ENCODE measurements at regions not wholly inside any gene's neighbourhood (a gene's known extent, or its start where the extent isn't known, plus 50 kb on each side); places are given as distances from the start of the nearest gene placed in this dataset.

GRCh38 chr6:87881342-87881895, 166.2 kb upstream of the SPACA1 start:
- H3K9me3 ChIP-seq (ENCODE audit: control insufficient read depth in 1 of 2, low read length in 2 of 2): no peaks in the 10 kb centered on the region

GRCh38 chr6:87879132-87879861, 168.3 kb upstream of the SPACA1 start:
- H3K9me3 ChIP-seq (ENCODE audit: control insufficient read depth in 1 of 2, low read length in 2 of 2): no peaks in the 10 kb centered on the region
- no peaks in the 10 kb centered on the region for H3K27me3 ChIP-seq (ENCODE audit: low read depth, low read length)
- H3K4me3 ChIP-seq (ENCODE audit: low read depth in 1 of 2, low read length in 2 of 2): no peak overlapping the region
- H3K4me1 ChIP-seq (ENCODE audit: control insufficient read depth in 1 of 2, insufficient read depth in 2 of 2, low read length in 2 of 2): no peaks in the 10 kb centered on the region
- H3K36me3 ChIP-seq (ENCODE audit: control insufficient read depth in 1 of 2, insufficient read depth in 2 of 2, low read length in 2 of 2): no peaks in the 10 kb centered on the region
- H3K27ac ChIP-seq (ENCODE audit: low read length): no peak overlapping the region

More at GRCh38 chr6:87881342-87881895, 166.2 kb upstream of the SPACA1 start:
- Histone ChIP-seq H3K27ac (ENCODE audit: low read length) (no peak overlapping the region), H3K4me1 (ENCODE audit: control insufficient read depth in 1 of 2, insufficient read depth in 2 of 2, low read length in 2 of 2) (no peaks in the 10 kb centered on the region), H3K27me3 (ENCODE audit: low read depth, low read length) (no peaks in the 10 kb centered on the region), H3K36me3 (ENCODE audit: control insufficient read depth in 1 of 2, insufficient read depth in 2 of 2, low read length in 2 of 2) (no peaks in the 10 kb centered on the region), H3K4me3 (ENCODE audit: low read depth in 1 of 2, low read length in 2 of 2) (no peak overlapping the region)

GRCh38 chr6:87875781-87876180, 171.9 kb upstream of the SPACA1 start:
- Histone ChIP-seq H3K27ac (ENCODE audit: low read length) (no peak overlapping the region), H3K27me3 (ENCODE audit: low read depth, low read length) (no peaks in the 10 kb centered on the region), H3K4me1 (ENCODE audit: control insufficient read depth in 1 of 2, insufficient read depth in 2 of 2, low read length in 2 of 2) (no peaks in the 10 kb centered on the region), H3K36me3 (ENCODE audit: control insufficient read depth in 1 of 2, insufficient read depth in 2 of 2, low read length in 2 of 2) (no peaks in the 10 kb centered on the region), H3K9me3 (ENCODE audit: control insufficient read depth in 1 of 2, low read length in 2 of 2) (peaks cover 0 to 2% of the 10 kb centered on the region in 2 donors), H3K4me3 (ENCODE audit: low read depth in 1 of 2, low read length in 2 of 2) (no peak overlapping the region)

GRCh38 chr6:87873556-87873955, 171.5 kb upstream of the AKIRIN2 start:
- Histone ChIP-seq H3K36me3 (ENCODE audit: control insufficient read depth in 1 of 2, insufficient read depth in 2 of 2, low read length in 2 of 2) (no peaks in the 10 kb centered on the region), H3K4me3 (ENCODE audit: low read depth in 1 of 2, low read length in 2 of 2) (no peak overlapping the region), H3K27ac (ENCODE audit: low read length) (no peak overlapping the region), H3K9me3 (ENCODE audit: control insufficient read depth in 1 of 2, low read length in 2 of 2) (peaks cover 0 to 2% of the 10 kb centered on the region in 2 donors), H3K4me1 (ENCODE audit: control insufficient read depth in 1 of 2, insufficient read depth in 2 of 2, low read length in 2 of 2) (no peaks in the 10 kb centered on the region), H3K27me3 (ENCODE audit: low read depth, low read length) (no peaks in the 10 kb centered on the region)

DNA sequence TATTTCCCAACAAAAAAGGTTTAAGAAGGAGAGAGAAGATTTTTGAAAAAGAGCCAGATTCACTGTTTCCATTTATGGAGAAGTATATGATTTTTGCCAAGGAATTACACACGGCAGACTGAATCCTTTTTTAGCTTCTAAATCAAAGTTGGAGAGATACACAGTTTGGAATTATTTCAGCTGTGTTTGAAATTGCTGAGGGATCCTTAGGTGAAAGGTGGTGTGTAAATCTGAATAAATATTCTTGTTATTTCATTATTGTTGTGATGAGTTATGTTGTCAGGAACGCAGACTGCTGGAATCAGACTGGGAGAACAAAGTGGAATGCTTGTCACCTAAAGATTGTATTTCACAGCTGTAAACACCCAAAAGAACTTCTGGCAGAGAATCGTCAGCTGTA, 168.5 kb upstream of the AKIRIN2 start:
- H3K27me3 ChIP-seq (ENCODE audit: low read depth, low read length): no peaks in the 10 kb centered on the region
- H3K4me3 ChIP-seq (ENCODE audit: low read depth in 1 of 2, low read length in 2 of 2): no peak overlapping the region
- H3K9me3 ChIP-seq (ENCODE audit: control insufficient read depth in 1 of 2, low read length in 2 of 2): peaks cover 0 to 2% of the 10 kb centered on the region in 2 donors
- no peaks in the 10 kb centered on the region for H3K4me1 ChIP-seq (ENCODE audit: control insufficient read depth in 1 of 2, insufficient read depth in 2 of 2, low read length in 2 of 2)
- H3K27ac ChIP-seq (ENCODE audit: low read length): no peak overlapping the region
- no peaks in the 10 kb centered on the region for H3K36me3 ChIP-seq (ENCODE audit: control insufficient read depth in 1 of 2, insufficient read depth in 2 of 2, low read length in 2 of 2)

DNA sequence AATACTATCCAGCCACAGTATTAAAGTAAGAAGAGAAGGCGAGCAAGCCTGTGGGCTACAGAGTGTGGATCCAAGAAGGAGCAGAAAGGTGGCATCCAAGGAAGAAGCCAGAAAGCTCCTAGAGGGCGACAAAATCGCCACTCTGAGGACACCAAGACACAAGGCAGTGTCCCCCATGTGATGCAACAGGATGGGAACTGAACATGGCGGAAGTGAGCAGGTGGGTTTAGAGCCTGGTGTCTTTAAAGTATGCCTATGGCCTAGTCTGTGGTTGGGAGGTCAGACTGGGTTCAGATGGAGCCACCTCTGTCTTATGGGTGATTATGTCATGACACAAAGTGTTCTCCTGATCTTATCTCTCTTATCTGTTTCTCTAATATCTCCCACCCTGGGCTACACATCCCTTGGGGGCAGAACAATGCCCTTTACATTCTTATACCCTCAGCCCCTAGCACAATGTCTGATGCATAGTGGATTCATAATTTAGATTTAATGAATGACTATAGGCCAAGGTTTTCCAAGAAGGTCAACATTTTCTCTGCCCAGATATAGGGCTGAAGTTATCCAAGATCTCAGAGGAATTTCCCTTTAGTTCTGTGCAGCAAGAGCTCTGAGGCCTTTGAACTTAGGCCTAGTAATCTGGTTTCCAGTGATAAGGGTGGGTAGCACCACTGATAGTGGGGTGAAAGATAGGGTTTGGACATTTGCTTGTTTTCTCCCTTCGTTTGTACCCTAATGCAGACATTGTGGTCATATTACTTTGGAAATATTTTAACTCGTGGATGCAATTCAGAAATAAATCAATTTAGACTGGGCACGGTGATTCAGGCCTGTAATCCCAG, 167.3 kb upstream of the AKIRIN2 start:
- Histone ChIP-seq H3K36me3 (ENCODE audit: control insufficient read depth in 1 of 2, insufficient read depth in 2 of 2, low read length in 2 of 2) (no peaks in the 10 kb centered on the region), H3K27ac (ENCODE audit: low read length) (no peak overlapping the region), H3K4me3 (ENCODE audit: low read depth in 1 of 2, low read length in 2 of 2) (no peak overlapping the region), H3K4me1 (ENCODE audit: control insufficient read depth in 1 of 2, insufficient read depth in 2 of 2, low read length in 2 of 2) (no peaks in the 10 kb centered on the region), H3K27me3 (ENCODE audit: low read depth, low read length) (no peaks in the 10 kb centered on the region), H3K9me3 (ENCODE audit: control insufficient read depth in 1 of 2, low read length in 2 of 2) (peaks cover 0 to 2% of the 10 kb centered on the region in 2 donors)

- Histone ChIP-seq H3K27ac (ENCODE audit: low read length) (no peak overlapping the region), H3K4me1 (ENCODE audit: control insufficient read depth in 1 of 2, insufficient read depth in 2 of 2, low read length in 2 of 2) (no peaks in the 10 kb centered on the region), H3K9me3 (ENCODE audit: control insufficient read depth in 1 of 2, low read length in 2 of 2) (no peaks in the 10 kb centered on the region), H3K36me3 (ENCODE audit: control insufficient read depth in 1 of 2, insufficient read depth in 2 of 2, low read length in 2 of 2) (no peaks in the 10 kb centered on the region), H3K27me3 (ENCODE audit: low read depth, low read length) (no peaks in the 10 kb centered on the region), H3K4me3 (ENCODE audit: low read depth in 1 of 2, low read length in 2 of 2) (no peak overlapping the region)
These were observed 158.9 kb upstream of the AKIRIN2 start for GRCh38 chr6:87860902-87861301.

DNA sequence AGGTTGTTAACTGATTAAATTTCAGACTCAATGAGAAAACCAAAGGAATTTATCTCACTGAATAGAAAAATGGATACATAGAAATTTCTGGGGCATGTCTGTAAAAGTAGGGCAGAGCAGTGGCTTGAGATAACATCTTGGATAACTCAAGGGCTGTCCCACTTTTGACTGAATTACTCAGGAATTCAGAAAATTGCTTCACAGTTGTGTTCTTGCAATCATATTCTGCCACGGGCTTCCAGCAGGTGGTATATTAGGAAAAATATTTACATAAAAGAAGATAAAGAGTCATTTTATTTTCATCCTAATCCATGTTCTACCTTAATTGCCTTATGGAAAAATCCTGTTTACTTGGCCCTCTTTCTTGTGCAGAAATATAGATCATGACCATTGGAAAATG, 156.4 kb upstream of the AKIRIN2 start:
- no peaks in the 10 kb centered on the region for H3K27me3 ChIP-seq (ENCODE audit: low read depth, low read length)
- H3K4me3 ChIP-seq (ENCODE audit: low read depth in 1 of 2, low read length in 2 of 2): no peak overlapping the region
- H3K36me3 ChIP-seq (ENCODE audit: control insufficient read depth in 1 of 2, insufficient read depth in 2 of 2, low read length in 2 of 2): no peaks in the 10 kb centered on the region
- H3K9me3 ChIP-seq (ENCODE audit: control insufficient read depth in 1 of 2, low read length in 2 of 2): no peaks in the 10 kb centered on the region
- H3K27ac ChIP-seq (ENCODE audit: low read length): no peak overlapping the region
- no peaks in the 10 kb centered on the region for H3K4me1 ChIP-seq (ENCODE audit: control insufficient read depth in 1 of 2, insufficient read depth in 2 of 2, low read length in 2 of 2)

DNA sequence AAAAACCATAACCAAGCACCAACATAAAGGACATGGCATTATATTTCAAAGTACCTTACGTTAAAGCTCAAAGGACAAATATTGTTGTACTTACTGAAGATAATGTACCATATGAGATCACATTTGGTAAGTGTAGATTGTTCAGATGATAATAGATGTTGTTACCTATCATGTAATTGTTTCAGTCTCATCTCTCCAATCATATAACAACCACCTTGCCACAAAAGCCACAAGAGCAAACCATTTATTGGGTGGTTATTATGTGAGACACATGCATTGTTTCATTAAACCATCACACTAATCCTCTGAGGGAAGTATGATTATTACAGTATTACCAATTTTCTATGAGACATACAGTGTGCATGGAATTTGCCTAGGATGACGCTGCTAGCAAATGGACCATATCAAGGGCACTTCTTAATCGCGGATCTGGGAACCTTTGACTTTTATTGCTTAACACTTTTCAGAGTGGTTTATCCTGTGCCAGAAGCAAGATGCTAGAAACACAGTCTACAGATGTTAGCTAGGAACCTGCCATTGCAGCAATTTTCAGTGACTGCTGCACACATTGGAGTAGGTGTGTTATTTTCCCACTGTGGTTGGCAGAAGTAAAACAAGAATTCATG, 149.8 kb upstream of the AKIRIN2 start:
- Histone ChIP-seq H3K9me3 (ENCODE audit: control insufficient read depth in 1 of 2, low read length in 2 of 2) (no peaks in the 10 kb centered on the region), H3K27ac (ENCODE audit: low read length) (no peak overlapping the region), H3K36me3 (ENCODE audit: control insufficient read depth in 1 of 2, insufficient read depth in 2 of 2, low read length in 2 of 2) (no peaks in the 10 kb centered on the region), H3K4me1 (ENCODE audit: control insufficient read depth in 1 of 2, insufficient read depth in 2 of 2, low read length in 2 of 2) (no peaks in the 10 kb centered on the region), H3K27me3 (ENCODE audit: low read depth, low read length) (no peaks in the 10 kb centered on the region), H3K4me3 (ENCODE audit: low read depth in 1 of 2, low read length in 2 of 2) (no peak overlapping the region)

GRCh38 chr6:87848616-87849015, 146.6 kb upstream of the AKIRIN2 start:
- H3K27ac ChIP-seq (ENCODE audit: low read length): no peak overlapping the region
- no peaks in the 10 kb centered on the region for H3K9me3 ChIP-seq (ENCODE audit: control insufficient read depth in 1 of 2, low read length in 2 of 2)
- H3K36me3 ChIP-seq (ENCODE audit: control insufficient read depth in 1 of 2, insufficient read depth in 2 of 2, low read length in 2 of 2): no peaks in the 10 kb centered on the region
- H3K27me3 ChIP-seq (ENCODE audit: low read depth, low read length): no peaks in the 10 kb centered on the region
- H3K4me3 ChIP-seq (ENCODE audit: low read depth in 1 of 2, low read length in 2 of 2): no peak overlapping the region
- no peaks in the 10 kb centered on the region for H3K4me1 ChIP-seq (ENCODE audit: control insufficient read depth in 1 of 2, insufficient read depth in 2 of 2, low read length in 2 of 2)

DNA sequence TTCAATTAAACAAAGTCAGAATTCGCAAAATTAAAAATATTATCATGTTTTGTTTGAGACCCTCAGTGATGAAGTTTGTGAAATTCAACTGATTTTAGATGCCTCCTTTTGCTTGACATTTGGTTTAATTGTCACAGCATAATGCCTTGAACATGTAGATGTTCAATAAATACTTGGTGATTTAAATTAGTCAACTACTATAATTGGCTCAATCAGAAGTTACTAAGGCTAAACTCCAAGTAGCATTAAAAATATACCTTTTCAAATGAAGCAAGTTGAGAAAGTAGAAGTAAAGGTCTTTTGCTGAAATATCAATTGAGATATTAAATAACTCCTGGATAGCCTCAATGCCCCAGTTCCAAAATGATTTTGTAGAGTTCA, 145.8 kb upstream of the AKIRIN2 start:
- Histone ChIP-seq H3K27ac (ENCODE audit: low read length) (no peak overlapping the region), H3K4me1 (ENCODE audit: control insufficient read depth in 1 of 2, insufficient read depth in 2 of 2, low read length in 2 of 2) (no peaks in the 10 kb centered on the region), H3K4me3 (ENCODE audit: low read depth in 1 of 2, low read length in 2 of 2) (no peak overlapping the region), H3K36me3 (ENCODE audit: control insufficient read depth in 1 of 2, insufficient read depth in 2 of 2, low read length in 2 of 2) (no peaks in the 10 kb centered on the region), H3K27me3 (ENCODE audit: low read depth, low read length) (no peaks in the 10 kb centered on the region), H3K9me3 (ENCODE audit: control insufficient read depth in 1 of 2, low read length in 2 of 2) (no peaks in the 10 kb centered on the region)
